ENCODE measurements at regions not wholly inside any gene's neighbourhood (a gene's known extent, or its start where the extent isn't known, plus 50 kb on each side); places are given as distances from the start of the nearest gene placed in this dataset.

DNA sequence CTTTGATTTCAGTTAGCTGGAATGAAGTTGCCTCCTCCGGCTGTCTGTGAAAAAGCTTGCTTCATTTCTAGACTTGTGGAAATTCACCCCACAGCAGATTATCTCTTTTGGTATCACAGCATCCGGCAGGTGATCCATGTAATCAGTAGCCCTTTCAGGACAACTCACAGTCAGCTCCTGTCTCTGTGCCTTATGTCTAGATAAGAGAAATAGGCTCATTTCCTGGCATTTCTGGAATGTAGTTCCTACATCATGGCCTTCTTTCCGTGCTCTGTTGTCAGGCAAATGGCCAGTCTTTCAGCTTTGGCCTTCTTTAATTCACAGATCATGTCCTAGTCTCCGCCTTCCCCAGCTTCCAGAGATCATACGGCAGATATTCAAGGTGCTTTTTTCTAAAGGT is 455.4 kb downstream of the NUP35 start:
- Histone ChIP-seq H3K36me3 (ENCODE audit: control insufficient read depth, insufficient read depth, low read length) (no peaks in the 10 kb centered on the region), H3K4me2 (ENCODE audit: insufficient read depth, low read length) (no peak overlapping the region), H3K79me2 (ENCODE audit: control insufficient read depth, insufficient read depth, low read length) (no peaks in the 10 kb centered on the region), H4K20me1 (replicated peaks; ENCODE audit: control insufficient read depth, insufficient read depth, low read length) (no peaks in the 10 kb centered on the region), H3K27me3 (ENCODE audit: control insufficient read depth in 2 of 2, insufficient read depth in 2 of 2, low read length in 2 of 2) (no peaks in the 10 kb centered on the region), H3K4me1 (replicated peaks in 1 of 2; ENCODE audit: control insufficient read depth in 2 of 2, insufficient read depth in 2 of 2, low read length in 2 of 2) (no peaks in the 10 kb centered on the region), H3K9me3 (replicated peaks; ENCODE audit: control insufficient read depth, insufficient read depth, low read depth, low read length) (peaks cover 2% of the 10 kb centered on the region; the same call in 1 of the 2 replicates), H3K9ac (ENCODE audit: insufficient read depth in 1 of 2, low read depth in 2 of 2, low read length in 2 of 2) (no peak overlapping the region), H2AFZ (ENCODE audit: low read depth, low read length) (no peak overlapping the region), H3K27ac (ENCODE audit: extremely low read depth, low read depth, low read length) (no peak overlapping the region), H3K9me1 (ENCODE audit: control insufficient read depth, insufficient read depth, low read length) (no peaks in the 10 kb centered on the region), H3K4me3 (no peak overlapping the region)
- BruUV-seq (replicated peaks) = no TSS peak
- no peak for DNase-seq (ENCODE audit: extremely low read depth in 1 of 4, low spot score in 3 of 4)
- 0% methylated on average over 5 of the region's 5 CpGs for WGBS (ENCODE audit: insufficient coverage, low coverage, missing lambda C conversion rate)
- TF ChIP-seq XRCC5 (IDR thresholded peaks at IDR 0.05; ENCODE audit: low read depth, low read length) = no peak
- no peak for TF ChIP-seq U2AF2 (optimal IDR thresholded peaks at IDR 0.05; ENCODE audit: low read depth, low read length)
- no peak for TF ChIP-seq EHMT2 (IDR thresholded peaks at IDR 0.05)
- TF ChIP-seq, protein P1, sequence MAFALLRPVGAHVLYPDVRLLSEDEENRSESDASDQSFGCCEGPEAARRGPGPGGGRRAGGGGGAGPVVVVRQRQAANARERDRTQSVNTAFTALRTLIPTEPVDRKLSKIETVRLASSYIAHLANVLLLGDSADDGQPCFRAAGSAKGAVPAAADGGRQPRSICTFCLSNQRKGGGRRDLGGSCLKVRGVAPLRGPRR (CRISPR knock-in tag; IDR thresholded peaks at IDR 0.05) = no peak
- no peak for TF ChIP-seq ZNF23 (CRISPR knock-in tag; IDR thresholded peaks at IDR 0.05)
- no peak for TF ChIP-seq ZC3H11A (IDR thresholded peaks at IDR 0.05; ENCODE audit: low read depth, low read length)
- TF ChIP-seq ARHGAP35 (IDR thresholded peaks at IDR 0.05; ENCODE audit: partially characterized antibody) = no peak
- TF ChIP-seq, protein P2, sequence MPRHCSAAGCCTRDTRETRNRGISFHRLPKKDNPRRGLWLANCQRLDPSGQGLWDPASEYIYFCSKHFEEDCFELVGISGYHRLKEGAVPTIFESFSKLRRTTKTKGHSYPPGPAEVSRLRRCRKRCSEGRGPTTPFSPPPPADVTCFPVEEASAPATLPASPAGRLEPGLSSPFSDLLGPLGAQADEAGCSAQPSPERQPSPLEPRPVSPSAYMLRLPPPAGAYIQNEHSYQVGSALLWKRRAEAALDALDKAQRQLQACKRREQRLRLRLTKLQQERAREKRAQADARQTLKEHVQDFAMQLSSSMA (CRISPR knock-in tag; IDR thresholded peaks at IDR 0.05) = no peak
- no peak for TF ChIP-seq RBM25 (IDR thresholded peaks at IDR 0.05; ENCODE audit: low read depth, low read length, severe bottlenecking)
- TF ChIP-seq, protein P3, sequence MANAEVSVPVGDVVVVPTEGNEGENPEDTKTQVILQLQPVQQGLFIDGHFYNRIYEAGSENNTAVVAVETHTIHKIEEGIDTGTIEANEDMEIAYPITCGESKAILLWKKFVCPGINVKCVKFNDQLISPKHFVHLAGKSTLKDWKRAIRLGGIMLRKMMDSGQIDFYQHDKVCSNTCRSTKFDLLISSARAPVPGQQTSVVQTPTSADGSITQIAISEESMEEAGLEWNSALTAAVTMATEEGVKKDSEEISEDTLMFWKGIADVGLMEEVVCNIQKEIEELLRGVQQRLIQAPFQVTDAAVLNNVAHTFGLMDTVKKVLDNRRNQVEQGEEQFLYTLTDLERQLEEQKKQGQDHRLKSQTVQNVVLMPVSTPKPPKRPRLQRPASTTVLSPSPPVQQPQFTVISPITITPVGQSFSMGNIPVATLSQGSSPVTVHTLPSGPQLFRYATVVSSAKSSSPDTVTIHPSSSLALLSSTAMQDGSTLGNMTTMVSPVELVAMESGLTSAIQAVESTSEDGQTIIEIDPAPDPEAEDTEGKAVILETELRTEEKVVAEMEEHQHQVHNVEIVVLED (CRISPR knock-in tag; IDR thresholded peaks at IDR 0.05) = no peak
- TF ChIP-seq PHB (CRISPR knock-in tag; IDR thresholded peaks at IDR 0.05) = no peak
- TF ChIP-seq CHCHD3 (CRISPR knock-in tag; IDR thresholded peaks at IDR 0.05) = no peak
- TF ChIP-seq, protein P4, sequence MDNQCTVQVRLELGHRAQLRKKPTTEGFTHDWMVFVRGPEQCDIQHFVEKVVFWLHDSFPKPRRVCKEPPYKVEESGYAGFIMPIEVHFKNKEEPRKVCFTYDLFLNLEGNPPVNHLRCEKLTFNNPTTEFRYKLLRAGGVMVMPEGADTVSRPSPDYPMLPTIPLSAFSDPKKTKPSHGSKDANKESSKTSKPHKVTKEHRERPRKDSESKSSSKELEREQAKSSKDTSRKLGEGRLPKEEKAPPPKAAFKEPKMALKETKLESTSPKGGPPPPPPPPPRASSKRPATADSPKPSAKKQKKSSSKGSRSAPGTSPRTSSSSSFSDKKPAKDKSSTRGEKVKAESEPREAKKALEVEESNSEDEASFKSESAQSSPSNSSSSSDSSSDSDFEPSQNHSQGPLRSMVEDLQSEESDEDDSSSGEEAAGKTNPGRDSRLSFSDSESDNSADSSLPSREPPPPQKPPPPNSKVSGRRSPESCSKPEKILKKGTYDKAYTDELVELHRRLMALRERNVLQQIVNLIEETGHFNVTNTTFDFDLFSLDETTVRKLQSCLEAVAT (IDR thresholded peaks at IDR 0.05) = no peak
- TF ChIP-seq, protein P5, sequence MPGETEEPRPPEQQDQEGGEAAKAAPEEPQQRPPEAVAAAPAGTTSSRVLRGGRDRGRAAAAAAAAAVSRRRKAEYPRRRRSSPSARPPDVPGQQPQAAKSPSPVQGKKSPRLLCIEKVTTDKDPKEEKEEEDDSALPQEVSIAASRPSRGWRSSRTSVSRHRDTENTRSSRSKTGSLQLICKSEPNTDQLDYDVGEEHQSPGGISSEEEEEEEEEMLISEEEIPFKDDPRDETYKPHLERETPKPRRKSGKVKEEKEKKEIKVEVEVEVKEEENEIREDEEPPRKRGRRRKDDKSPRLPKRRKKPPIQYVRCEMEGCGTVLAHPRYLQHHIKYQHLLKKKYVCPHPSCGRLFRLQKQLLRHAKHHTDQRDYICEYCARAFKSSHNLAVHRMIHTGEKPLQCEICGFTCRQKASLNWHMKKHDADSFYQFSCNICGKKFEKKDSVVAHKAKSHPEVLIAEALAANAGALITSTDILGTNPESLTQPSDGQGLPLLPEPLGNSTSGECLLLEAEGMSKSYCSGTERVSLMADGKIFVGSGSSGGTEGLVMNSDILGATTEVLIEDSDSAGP (CRISPR knock-in tag; IDR thresholded peaks at IDR 0.05) = no peak
- no peak for TF ChIP-seq TAF7 (tag; IDR thresholded peaks at IDR 0.05)
- TF ChIP-seq ZNF232 (CRISPR knock-in tag; IDR thresholded peaks at IDR 0.05) = no peak
- POLR2A ChIA-PET = no interaction called here
- intact Hi-C loops (cut with micrococcal nuclease) = no loop called here
- CTCF ChIA-PET (ENCODE audit: low intra/inter-chr PET ratio) = no interaction called here
- in situ Hi-C loops (cut with MboI) = no loop called here
- no peak for FAIRE-seq
- no peak for ATAC-seq
